GM10266 (cell line): ENCODE measurements at regions not wholly inside any gene's neighbourhood (a gene's known extent, or its start where the extent isn't known, plus 50 kb on each side); places are given as distances from the start of the nearest gene placed in this dataset.

Source experiments
- DNase-seq: peaks from one replicate; pipeline ENCODE4 v3.0.0; 2012; ENCODE audit errors: extremely low spot score
- CTCF ChIP-seq: IDR thresholded peaks from 2 replicates; pipeline ENCODE4 v1.5.1; 2012; ENCODE audit warnings: mild to moderate bottlenecking, low read depth; ENCODE audit not compliant: control insufficient read depth, insufficient read depth; ENCODE audit errors: missing control alignments

- no peak for DNase-seq
- TF ChIP-seq CTCF: no peak
Measured at GRCh38 chr6:154649721-154650120, 83.5 kb upstream of the SCAF8 start.

GRCh38 chr6:154650351-154650750, 82.9 kb upstream of the SCAF8 start:
- DNase-seq: no peak
- no peak for TF ChIP-seq CTCF

GRCh38 chr6:154651656-154652055, 81.6 kb upstream of the SCAF8 start:
- DNase-seq: no peak
- TF ChIP-seq CTCF: no peak

- DNase-seq: no peak
- no peak for TF ChIP-seq CTCF
Measured at GRCh38 chr6:154653385-154653784, 79.8 kb upstream of the SCAF8 start.

GRCh38 chr6:154653853-154654252, 79.4 kb upstream of the SCAF8 start:
- DNase-seq: no peak
- TF ChIP-seq CTCF: no peak

GRCh38 chr6:154656660-154657059, 76.6 kb upstream of the SCAF8 start:
- TF ChIP-seq CTCF: no peak
- no peak for DNase-seq

GRCh38 chr6:154661768-154662167, 71.4 kb upstream of the SCAF8 start:
- no peak for DNase-seq

More at GRCh38 chr6:154661768-154662167, 71.4 kb upstream of the SCAF8 start:
- no peak for TF ChIP-seq CTCF
